K562 (cell line): ENCODE measurements at regions not wholly inside any gene's neighbourhood (a gene's known extent, or its start where the extent isn't known, plus 50 kb on each side); places are given as distances from the start of the nearest gene placed in this dataset.

Experiments used
- ATAC-seq: fragments of 200-7000 bp; cut with Tn5 transposase; 3 replicates; pipeline ENCODE4 v1.9.1; 2020; ENCODE audit warnings: moderate library complexity
- BruUV-seq: library from RNA; stranded (reverse); fragments of 400-500 nt; replicated peaks from 2 replicates; lab custom pipeline; 2021; lab: Mats Ljungman, UMichigan
- CTCF ChIA-PET: fragments of 300-600 bp; formaldehyde crosslinking; extraction: SDS; loops from one replicate; lab custom pipeline; 2021; ENCODE audit warnings: low intra/inter-chr PET ratio; lab: Yijun Ruan, JAX
- POLR2A ChIA-PET: fragments of 300-600, 350-650 bp; sonication (Branson Sonifier 250); formaldehyde crosslinking; extraction: SDS; loops from one replicate; lab custom pipeline; 2021; ENCODE audit warnings: antibody characterized with exemption, inconsistent platforms; lab: Yijun Ruan, JAX
- DNase-seq, 4 experiments: peaks; one replicate each; pipeline versions ENCODE4 v3.0.0 to v3.0.0-alpha.2; 2011 to 2018; ENCODE audit warnings: low spot score in 3 of 4, mixed read lengths in 3 of 4; ENCODE audit errors: extremely low read depth in 1 of 4
- FAIRE-seq: peaks from 2 replicates; lab custom pipeline; 2011; peaks lifted over from hg19 to GRCh38; lab: Jason Lieb, UNC
- H2AFZ ChIP-seq: 2 replicates; pipeline ENCODE4 v1.6.0; 2011; ENCODE audit warnings: low read depth, low read length, control low read depth, inconsistent platforms
- H3K27ac ChIP-seq: fragments of 200-600 bp; 3 replicates; pipeline ENCODE4 v1.8.0; 2011; ENCODE audit warnings: low read depth, mild to moderate bottlenecking, control low read depth, inconsistent platforms, low read length, moderate library complexity, mixed read lengths; ENCODE audit errors: extremely low read depth
- H3K27me3 ChIP-seq, 2 experiments: fragments of 300-600 bp in 1 of 2; 2 replicates in 1 of 2; 3 replicates in 1 of 2; pipeline versions ENCODE4 v1.6.0 to v1.8.0; 2011; ENCODE audit warnings: inconsistent platforms in 2 of 2, low read length in 2 of 2, mild to moderate bottlenecking in 1 of 2, mixed read lengths in 1 of 2, moderate library complexity in 1 of 2; ENCODE audit not compliant: control insufficient read depth in 2 of 2, insufficient read depth in 2 of 2
- H3K36me3 ChIP-seq: fragments of 300-600 bp; 3 replicates; pipeline ENCODE4 v1.8.0; 2011; ENCODE audit warnings: mild to moderate bottlenecking, low read length, inconsistent platforms; ENCODE audit not compliant: control insufficient read depth, insufficient read depth
- H3K4me1 ChIP-seq, 2 experiments: fragments of 200-600 bp in 1 of 2; replicated peaks in 1 of 2; 2 replicates in 1 of 2; 3 replicates in 1 of 2; pipeline versions ENCODE4 v1.5.1 to v1.8.0; 2011; ENCODE audit warnings: inconsistent platforms in 2 of 2, low read length in 2 of 2, mild to moderate bottlenecking in 1 of 2, mixed read lengths in 1 of 2, moderate library complexity in 1 of 2; ENCODE audit not compliant: control insufficient read depth in 2 of 2, insufficient read depth in 2 of 2
- H3K4me2 ChIP-seq: 2 replicates; pipeline ENCODE4 v1.6.1; 2011; ENCODE audit warnings: low read length, control low read depth, inconsistent platforms, mixed read lengths; ENCODE audit not compliant: insufficient read depth
- H3K4me3 ChIP-seq: fragments of 200-600 bp; sonication (generic), shearing (Covaris generic); 2 replicates; pipeline ENCODE4 v1.5.1; 2016; ENCODE audit warnings: control low read depth, inconsistent platforms
- H3K79me2 ChIP-seq: fragments of 200-600 bp; 3 replicates; pipeline ENCODE4 v1.8.0; 2011; ENCODE audit warnings: low read length, inconsistent platforms; ENCODE audit not compliant: control insufficient read depth, insufficient read depth
- H3K9ac ChIP-seq, 2 experiments: 2 replicates each; pipeline versions ENCODE4 v1.6.0 to v1.6.1; 2011; ENCODE audit warnings: low read depth in 2 of 2, low read length in 2 of 2, control low read depth in 1 of 2, inconsistent platforms in 1 of 2, mild to moderate bottlenecking in 1 of 2, mixed read lengths in 1 of 2; ENCODE audit not compliant: insufficient read depth in 1 of 2
- H3K9me1 ChIP-seq: one replicate; pipeline ENCODE4 v1.6.0; 2011; ENCODE audit warnings: inconsistent platforms, mild to moderate bottlenecking, low read length, moderate library complexity; ENCODE audit not compliant: control insufficient read depth, insufficient read depth
- H3K9me3 ChIP-seq: replicated peaks from 2 replicates; pipeline ENCODE4 v1.5.1; 2011; ENCODE audit warnings: low read depth, low read length, inconsistent platforms; ENCODE audit not compliant: control insufficient read depth, insufficient read depth
- H4K20me1 ChIP-seq: replicated peaks from 2 replicates; pipeline ENCODE4 v1.6.1; 2011; ENCODE audit warnings: low read length, inconsistent platforms, mixed read lengths; ENCODE audit not compliant: control insufficient read depth, insufficient read depth
- E2F6 ChIP-seq, 2 experiments: IDR thresholded peaks; 2 replicates each; pipeline ENCODE4 v1.6.1; 2011; ENCODE audit warnings: borderline replicate concordance in 1 of 2, control low read depth in 1 of 2, low read depth in 1 of 2, low read length in 1 of 2, mild to moderate bottlenecking in 1 of 2, mixed read lengths in 1 of 2, moderate library complexity in 1 of 2; ENCODE audit not compliant: insufficient read depth in 1 of 2, insufficient read length in 1 of 2, poor library complexity in 1 of 2, severe bottlenecking in 1 of 2; ENCODE audit errors: extremely low read depth in 1 of 2
- JUND ChIP-seq, 2 experiments: IDR thresholded peaks; 2 replicates in 1 of 2; 3 replicates in 1 of 2; pipeline ENCODE4 v1.6.1; 2011; ENCODE audit warnings: borderline replicate concordance in 2 of 2, low read depth in 2 of 2, low read length in 2 of 2, improper control_type of control experiment in 1 of 2, missing biosample characterization in 1 of 2, missing genetic modification characterization in 1 of 2, missing genetic modification reagents in 1 of 2
- KAT8 ChIP-seq: fragments of 450-650 bp; IDR thresholded peaks from 2 replicates; pipeline ENCODE4 v1.6.1; 2016; ENCODE audit warnings: low read depth, mild to moderate bottlenecking
- KLF16 ChIP-seq: IDR thresholded peaks from 2 replicates; pipeline ENCODE4 v1.6.1; 2016; ENCODE audit warnings: antibody characterized with exemption
- NFATC3 ChIP-seq: fragments of 450-650 bp; IDR thresholded peaks from 2 replicates; pipeline ENCODE4 v1.6.1; 2017; ENCODE audit warnings: mild to moderate bottlenecking
- NFE2L1 ChIP-seq: fragments of 450-650 bp; IDR thresholded peaks from 2 replicates; pipeline ENCODE4 v1.6.1; 2016; ENCODE audit warnings: missing genetic modification characterization, low read depth, mild to moderate bottlenecking, missing compliant biosample characterization, moderate library complexity, borderline replicate concordance
- RCOR1 ChIP-seq, 2 experiments: IDR thresholded peaks; 2 replicates each; pipeline ENCODE4 v1.6.1; 2012; ENCODE audit warnings: low read depth in 2 of 2, low read length in 2 of 2, borderline replicate concordance in 1 of 2, improper control_type of control experiment in 1 of 2
- SAP30 ChIP-seq: fragments of 200-600 bp; sonication (generic); IDR thresholded peaks from 2 replicates; pipeline ENCODE4 v1.6.1; 2012; ENCODE audit warnings: borderline replicate concordance, low read depth, mild to moderate bottlenecking, moderate library complexity, low read length, control low read depth, inconsistent platforms; ENCODE audit not compliant: insufficient read depth, poor library complexity, severe bottlenecking
- STAT5B ChIP-seq: fragments of 250-450 bp; sonication (Bioruptor Pico); IDR thresholded peaks from 2 replicates; pipeline ENCODE4 v1.8.0; 2021; ENCODE audit warnings: mild to moderate bottlenecking, inconsistent platforms
- XRCC3 ChIP-seq: fragments of 450-650 bp; IDR thresholded peaks from 2 replicates; pipeline ENCODE4 v1.6.1; 2017; ENCODE audit warnings: mild to moderate bottlenecking, moderate library complexity
- ZBTB5 ChIP-seq: fragments of 450-650 bp; IDR thresholded peaks from 2 replicates; pipeline ENCODE4 v1.6.1; 2017; ENCODE audit warnings: antibody characterized with exemption
- ZFP36 ChIP-seq: fragments of 150-350 bp; IDR thresholded peaks from 2 replicates; pipeline ENCODE4 v1.6.1; 2018; ENCODE audit warnings: low read length, low read depth; ENCODE audit not compliant: partially characterized antibody
- ZNF232 ChIP-seq: sonication (generic); formaldehyde crosslinking; IDR thresholded peaks from 2 replicates; pipeline ENCODE4 v1.8.0; 2022; ENCODE audit warnings: mild to moderate bottlenecking, missing genetic modification reagents
- ZNF3 ChIP-seq: fragments of 250-450 bp; sonication (Bioruptor Pico); IDR thresholded peaks from 2 replicates; pipeline ENCODE4 v1.5.0; 2021; ENCODE audit warnings: mild to moderate bottlenecking, moderate library complexity
- ZNF644 ChIP-seq: fragments of 200-800 bp; sonication (Bioruptor generic); IDR thresholded peaks from 2 replicates; pipeline ENCODE4 v1.6.1; 2016; ENCODE audit warnings: low read depth, missing genetic modification characterization, missing compliant biosample characterization
- WGBS: fragments of 100-300 bp; shearing (Covaris generic); methylation state at CpG from one replicate; pipeline ENCODE4 v1.1.6; 2016; ENCODE audit warnings: low coverage, mixed read lengths; ENCODE audit not compliant: insufficient coverage; ENCODE audit errors: missing lambda C conversion rate; 5-methylcytosine and 5-hydroxymethylcytosine counted together
- in situ Hi-C: fragments of 300-500 bp; cut with MboI; formaldehyde crosslinking; loops from 4 replicates; pipeline ENCODE4 v1.15.0; 2018; ENCODE audit warnings: inconsistent platforms, mixed read lengths
- intact Hi-C: fragments of 100-400 bp; cut with micrococcal nuclease; formaldehyde crosslinking; loops from 2 replicates; pipeline ENCODE4 v1.14.2; 2022
- TF ChIP-seq, protein P1 (sequence below): fragments of 450-650 bp; IDR thresholded peaks from 2 replicates; pipeline ENCODE4 v1.6.1; 2016; ENCODE audit warnings: missing biosample characterization, missing genetic modification characterization
- TF ChIP-seq, protein P2 (sequence below): sonication (generic); formaldehyde crosslinking; IDR thresholded peaks from 2 replicates; pipeline ENCODE4 v1.8.0; 2022; ENCODE audit warnings: missing genetic modification reagents, mild to moderate bottlenecking, moderate library complexity, borderline replicate concordance

- H3K4me1 ChIP-seq: no peaks in the 10 kb centered on the region
- POLR2A ChIA-PET: no interaction called here
- no peak overlapping the region for H3K27ac ChIP-seq
- H4K20me1 ChIP-seq: peaks cover 4% of the 10 kb centered on the region
- no peaks in the 10 kb centered on the region for H3K79me2 ChIP-seq
- no peaks in the 10 kb centered on the region for H3K9me1 ChIP-seq
- in situ Hi-C loops (no loop called here), intact Hi-C loops (no loop called here)
- H3K4me3 ChIP-seq: no peak overlapping the region
- no peak for TF ChIP-seq ZFP36
- TF ChIP-seq KAT8: no peak
- TF ChIP-seq, protein P1, sequence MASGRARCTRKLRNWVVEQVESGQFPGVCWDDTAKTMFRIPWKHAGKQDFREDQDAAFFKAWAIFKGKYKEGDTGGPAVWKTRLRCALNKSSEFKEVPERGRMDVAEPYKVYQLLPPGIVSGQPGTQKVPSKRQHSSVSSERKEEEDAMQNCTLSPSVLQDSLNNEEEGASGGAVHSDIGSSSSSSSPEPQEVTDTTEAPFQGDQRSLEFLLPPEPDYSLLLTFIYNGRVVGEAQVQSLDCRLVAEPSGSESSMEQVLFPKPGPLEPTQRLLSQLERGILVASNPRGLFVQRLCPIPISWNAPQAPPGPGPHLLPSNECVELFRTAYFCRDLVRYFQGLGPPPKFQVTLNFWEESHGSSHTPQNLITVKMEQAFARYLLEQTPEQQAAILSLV: no peak
- TF ChIP-seq NFATC3: no peak
- TF ChIP-seq XRCC3: no peak
- no peak for TF ChIP-seq ZNF232
- no peak for TF ChIP-seq ZNF644 (tag)
- TF ChIP-seq KLF16: no peak
- no peak for TF ChIP-seq E2F6 (IDR thresholded peaks at IDR 0.05; ENCODE audit: borderline replicate concordance in 1 of 2, extremely low read depth in 1 of 2, insufficient read depth in 1 of 2, insufficient read length in 1 of 2, low read depth in 1 of 2, low read length in 1 of 2, poor library complexity in 1 of 2, severe bottlenecking in 1 of 2)
- TF ChIP-seq, protein P2, sequence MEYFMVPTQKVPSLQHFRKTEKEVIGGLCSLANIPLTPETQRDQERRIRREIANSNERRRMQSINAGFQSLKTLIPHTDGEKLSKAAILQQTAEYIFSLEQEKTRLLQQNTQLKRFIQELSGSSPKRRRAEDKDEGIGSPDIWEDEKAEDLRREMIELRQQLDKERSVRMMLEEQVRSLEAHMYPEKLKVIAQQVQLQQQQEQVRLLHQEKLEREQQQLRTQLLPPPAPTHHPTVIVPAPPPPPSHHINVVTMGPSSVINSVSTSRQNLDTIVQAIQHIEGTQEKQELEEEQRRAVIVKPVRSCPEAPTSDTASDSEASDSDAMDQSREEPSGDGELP: no peak
- no peak for TF ChIP-seq STAT5B
- TF ChIP-seq SAP30: no peak
- no peak for TF ChIP-seq ZBTB5
- TF ChIP-seq RCOR1 (IDR thresholded peaks at IDR 0.05; ENCODE audit: borderline replicate concordance in 1 of 2, low read depth in 2 of 2, low read length in 2 of 2): no peak
- TF ChIP-seq JUND (IDR thresholded peaks at IDR 0.05; ENCODE audit: borderline replicate concordance, low read depth, low read length): no peak
- no peak for TF ChIP-seq JUND (tag; IDR thresholded peaks at IDR 0.05; ENCODE audit: borderline replicate concordance, low read depth, low read length)
- no peak for TF ChIP-seq ZNF3 (CRISPR knock-in tag)
- TF ChIP-seq NFE2L1 (tag): no peak
- BruUV-seq: no TSS peak
- H3K27me3 ChIP-seq: peaks cover 7 to 83% of the 10 kb centered on the region in 2 experiments; a peak in 4 of 5 replicates
- no peaks in the 10 kb centered on the region for H3K9me3 ChIP-seq
- no peak overlapping the region for H3K4me2 ChIP-seq
- H3K36me3 ChIP-seq: no peaks in the 10 kb centered on the region
- H3K9ac ChIP-seq: no peak overlapping the region
- WGBS: 4% methylated on average over 12 of the region's 12 CpGs
- H2AFZ ChIP-seq: no peak overlapping the region
- DNase-seq (no peak), FAIRE-seq (no peak), ATAC-seq (no peak)
- CTCF ChIA-PET: no interaction called here
These were observed 53.9 kb upstream of the ADRA2C start for GRCh38 chr4:3712112-3712805.
